ENCODE measurements at regions not wholly inside any gene's neighbourhood (a gene's known extent, or its start where the extent isn't known, plus 50 kb on each side); places are given as distances from the start of the nearest gene placed in this dataset.

DNA sequence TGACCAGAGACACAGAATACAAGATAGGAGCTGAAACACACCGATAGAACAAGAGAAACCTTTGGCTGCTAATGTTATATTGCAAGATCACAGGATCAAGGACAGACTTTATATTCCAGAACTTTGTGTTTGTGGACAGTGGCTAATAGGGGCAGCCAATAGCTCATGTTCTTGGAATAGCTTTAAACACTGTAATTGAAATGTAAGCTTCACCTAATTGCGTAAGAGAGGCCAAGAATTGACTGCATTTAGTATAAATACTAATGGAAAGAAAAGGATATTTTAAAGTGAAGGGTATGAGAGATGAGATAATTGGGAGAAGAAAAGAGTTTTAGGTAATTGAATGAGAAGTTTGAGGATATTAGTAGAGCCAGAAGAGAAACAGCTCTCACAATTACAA lies 758.8 kb downstream of the CDH11 start:
- Histone ChIP-seq H2BK120ac (ENCODE audit: low read depth, low read length) (no peak overlapping the region), H2AK5ac (ENCODE audit: low read depth, low read length) (no peak overlapping the region), H2BK15ac (ENCODE audit: low read length) (no peak overlapping the region), H3K9ac (ENCODE audit: low read depth, low read length, poor library complexity) (no peak overlapping the region), H2AFZ (ENCODE audit: low read length) (no peak overlapping the region), H3K9me3 (replicated peaks in 1 of 2; ENCODE audit: control insufficient read depth in 2 of 2, insufficient read depth in 1 of 2, low read depth in 1 of 2, low read length in 2 of 2) (no peaks in the 10 kb centered on the region), H4K8ac (ENCODE audit: low read depth, low read length) (no peak overlapping the region), H3K79me1 (ENCODE audit: low read depth, low read length) (no peaks in the 10 kb centered on the region), H3K14ac (ENCODE audit: low read length) (no peak overlapping the region), H2BK5ac (ENCODE audit: low read length) (no peak overlapping the region), H2BK12ac (ENCODE audit: low read length) (no peak overlapping the region), H3K27ac (replicated peaks; ENCODE audit: low read length) (no peak overlapping the region), H3K18ac (ENCODE audit: low read length) (no peak overlapping the region), H3K27me3 (ENCODE audit: control insufficient read depth in 3 of 3, insufficient read depth in 3 of 3, low read depth in 1 of 3, low read length in 3 of 3) (no peaks in the 10 kb centered on the region), H3K4ac (ENCODE audit: low read length) (no peak overlapping the region), H3K4me2 (ENCODE audit: insufficient read depth, low read length, poor library complexity, severe bottlenecking) (no peak overlapping the region), H3K23ac (ENCODE audit: low read depth, low read length, poor library complexity) (no peak overlapping the region), H4K91ac (ENCODE audit: low read depth, low read length, poor library complexity) (no peak overlapping the region), H3K36me3 (replicated peaks in 1 of 2; ENCODE audit: control insufficient read depth in 2 of 2, insufficient read depth in 2 of 2, low read length in 2 of 2) (no peaks in the 10 kb centered on the region), H3K4me3 (ENCODE audit: low read length in 2 of 2) (no peak overlapping the region), H3K4me1 (ENCODE audit: control insufficient read depth in 2 of 2, insufficient read depth in 1 of 2, low read depth in 1 of 2, low read length in 2 of 2) (no peaks in the 10 kb centered on the region)
- WGBS, 2 donors (ENCODE audit: extremely low coverage in 2 of 2, insufficient read length in 2 of 2, insufficient replicate concordance in 1 of 2), result no CpG with 5 or more reads among the region's 2 CpGs
- DNase-seq (ENCODE audit: low spot score), result no peak

DNA sequence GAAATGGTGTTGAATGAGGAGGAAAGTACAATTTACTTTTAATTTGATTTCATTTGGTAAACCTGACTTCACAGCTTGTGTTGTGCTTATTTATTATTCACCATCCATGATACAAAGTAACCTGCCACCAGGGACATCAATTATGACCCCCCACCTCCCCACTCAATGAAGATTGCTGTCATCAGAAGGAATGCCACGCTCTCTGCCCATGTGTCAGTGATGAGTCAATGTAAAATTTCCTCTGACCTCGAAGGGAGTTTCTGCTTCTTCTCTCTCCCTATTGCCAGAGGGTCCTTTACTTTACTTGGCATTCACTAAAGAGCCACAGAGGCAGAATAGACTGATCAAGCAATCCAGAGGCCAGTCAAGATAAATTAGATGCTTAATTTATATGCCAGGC lies 759.7 kb downstream of the CDH11 start:
- Histone ChIP-seq H3K4me1 (ENCODE audit: control insufficient read depth in 2 of 2, insufficient read depth in 1 of 2, low read depth in 1 of 2, low read length in 2 of 2) (no peaks in the 10 kb centered on the region), H3K4me3 (ENCODE audit: low read length in 2 of 2) (no peak overlapping the region), H3K79me1 (ENCODE audit: low read depth, low read length) (no peaks in the 10 kb centered on the region), H3K23ac (ENCODE audit: low read depth, low read length, poor library complexity) (no peak overlapping the region), H3K18ac (ENCODE audit: low read length) (no peak overlapping the region), H3K27me3 (ENCODE audit: control insufficient read depth in 3 of 3, insufficient read depth in 3 of 3, low read depth in 1 of 3, low read length in 3 of 3) (no peaks in the 10 kb centered on the region), H3K36me3 (replicated peaks in 1 of 2; ENCODE audit: control insufficient read depth in 2 of 2, insufficient read depth in 2 of 2, low read length in 2 of 2) (no peaks in the 10 kb centered on the region), H4K91ac (ENCODE audit: low read depth, low read length, poor library complexity) (no peak overlapping the region), H3K14ac (ENCODE audit: low read length) (no peak overlapping the region), H2BK5ac (ENCODE audit: low read length) (no peak overlapping the region), H2BK15ac (ENCODE audit: low read length) (no peak overlapping the region), H3K4me2 (ENCODE audit: insufficient read depth, low read length, poor library complexity, severe bottlenecking) (no peak overlapping the region), H3K9me3 (replicated peaks in 1 of 2; ENCODE audit: control insufficient read depth in 2 of 2, insufficient read depth in 1 of 2, low read depth in 1 of 2, low read length in 2 of 2) (no peaks in the 10 kb centered on the region), H2AFZ (ENCODE audit: low read length) (no peak overlapping the region), H3K4ac (ENCODE audit: low read length) (no peak overlapping the region), H2BK12ac (ENCODE audit: low read length) (no peak overlapping the region), H3K9ac (ENCODE audit: low read depth, low read length, poor library complexity) (no peak overlapping the region), H2BK120ac (ENCODE audit: low read depth, low read length) (no peak overlapping the region), H2AK5ac (ENCODE audit: low read depth, low read length) (no peak overlapping the region), H4K8ac (ENCODE audit: low read depth, low read length) (no peak overlapping the region), H3K27ac (replicated peaks; ENCODE audit: low read length) (no peak overlapping the region)
- WGBS, 2 donors (ENCODE audit: extremely low coverage in 2 of 2, insufficient read length in 2 of 2, insufficient replicate concordance in 1 of 2), result no CpG with 5 or more reads among the region's 2 CpGs
- DNase-seq (ENCODE audit: low spot score), result no peak

DNA sequence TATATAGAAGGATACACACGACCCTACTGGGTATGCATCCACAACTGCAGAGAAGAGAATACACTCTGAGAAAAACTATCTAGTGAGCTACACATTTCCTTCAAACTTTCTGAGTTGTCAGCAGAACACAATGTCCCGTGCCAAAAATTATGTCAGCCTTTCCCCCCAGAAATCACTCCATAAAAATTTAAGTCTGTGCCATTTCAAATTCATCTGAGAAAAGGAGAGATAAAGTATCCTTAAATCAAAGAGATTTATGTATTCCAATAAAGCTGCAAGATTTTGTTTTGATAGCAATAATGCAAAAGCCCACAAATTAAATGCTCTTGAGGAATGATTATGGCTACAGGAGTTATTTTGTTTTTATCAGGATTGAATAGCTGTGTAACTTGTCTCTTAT lies 760.1 kb downstream of the CDH11 start:
- Histone ChIP-seq H3K36me3 (replicated peaks in 1 of 2; ENCODE audit: control insufficient read depth in 2 of 2, insufficient read depth in 2 of 2, low read length in 2 of 2) (no peaks in the 10 kb centered on the region), H2BK15ac (ENCODE audit: low read length) (no peak overlapping the region), H3K23ac (ENCODE audit: low read depth, low read length, poor library complexity) (no peak overlapping the region)

DNA sequence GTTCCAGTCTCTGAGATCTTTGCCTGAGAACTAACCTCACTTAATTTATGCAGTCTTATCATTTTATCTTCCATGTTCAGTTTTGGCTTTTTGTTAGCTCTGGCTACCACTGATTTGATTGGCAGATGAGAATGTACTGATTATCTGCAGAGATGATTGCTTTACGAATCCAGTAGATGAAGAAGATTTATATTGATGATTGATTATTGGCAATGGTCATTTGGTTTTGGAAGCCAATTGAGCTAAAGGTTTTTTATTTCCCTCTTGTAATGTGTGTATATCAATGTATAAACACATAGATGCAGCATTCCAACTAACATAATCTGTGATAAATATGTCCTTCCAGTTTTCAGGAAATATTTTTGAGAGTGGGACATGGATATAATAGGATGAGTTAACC lies 763.6 kb downstream of the CDH11 start:
- no peak overlapping the region for H4K8ac ChIP-seq (ENCODE audit: low read depth, low read length)
- WGBS, 2 donors (ENCODE audit: extremely low coverage in 2 of 2, insufficient read length in 2 of 2, insufficient replicate concordance in 1 of 2), result no CpG with 5 or more reads among the region's 1 CpG
- no peak overlapping the region for H2BK15ac ChIP-seq (ENCODE audit: low read length)
- no peaks in the 10 kb centered on the region for H3K4me1 ChIP-seq (ENCODE audit: control insufficient read depth in 2 of 2, insufficient read depth in 1 of 2, low read depth in 1 of 2, low read length in 2 of 2)
- H3K18ac ChIP-seq (ENCODE audit: low read length), result no peak overlapping the region
- no peak overlapping the region for H2BK120ac ChIP-seq (ENCODE audit: low read depth, low read length)
- H3K36me3 ChIP-seq (replicated peaks in 1 of 2; ENCODE audit: control insufficient read depth in 2 of 2, insufficient read depth in 2 of 2, low read length in 2 of 2), result no peaks in the 10 kb centered on the region
- no peaks in the 10 kb centered on the region for H3K27me3 ChIP-seq (ENCODE audit: control insufficient read depth in 3 of 3, insufficient read depth in 3 of 3, low read depth in 1 of 3, low read length in 3 of 3)
- no peak overlapping the region for H3K4me2 ChIP-seq (ENCODE audit: insufficient read depth, low read length, poor library complexity, severe bottlenecking)
- no peak overlapping the region for H2AK5ac ChIP-seq (ENCODE audit: low read depth, low read length)
- no peak overlapping the region for H3K9ac ChIP-seq (ENCODE audit: low read depth, low read length, poor library complexity)
- H3K4me3 ChIP-seq (ENCODE audit: low read length in 2 of 2), result no peak overlapping the region
- no peak overlapping the region for H2AFZ ChIP-seq (ENCODE audit: low read length)
- H4K91ac ChIP-seq (ENCODE audit: low read depth, low read length, poor library complexity), result no peak overlapping the region
- H3K79me1 ChIP-seq (ENCODE audit: low read depth, low read length), result no peaks in the 10 kb centered on the region
- no peak for DNase-seq (ENCODE audit: low spot score)
- no peaks in the 10 kb centered on the region for H3K9me3 ChIP-seq (replicated peaks in 1 of 2; ENCODE audit: control insufficient read depth in 2 of 2, insufficient read depth in 1 of 2, low read depth in 1 of 2, low read length in 2 of 2)
- no peak overlapping the region for H3K23ac ChIP-seq (ENCODE audit: low read depth, low read length, poor library complexity)
- no peak overlapping the region for H3K4ac ChIP-seq (ENCODE audit: low read length)
- no peak overlapping the region for H2BK5ac ChIP-seq (ENCODE audit: low read length)
- H3K27ac ChIP-seq (replicated peaks; ENCODE audit: low read length), result no peak overlapping the region
- H3K14ac ChIP-seq (ENCODE audit: low read length), result no peak overlapping the region
- no peak overlapping the region for H2BK12ac ChIP-seq (ENCODE audit: low read length)

More for the DNA sequence above, 760.1 kb downstream of the CDH11 start:
- Histone ChIP-seq H4K91ac (ENCODE audit: low read depth, low read length, poor library complexity) (no peak overlapping the region), H2BK5ac (ENCODE audit: low read length) (no peak overlapping the region), H3K79me1 (ENCODE audit: low read depth, low read length) (no peaks in the 10 kb centered on the region), H3K14ac (ENCODE audit: low read length) (no peak overlapping the region), H2AK5ac (ENCODE audit: low read depth, low read length) (no peak overlapping the region), H2AFZ (ENCODE audit: low read length) (no peak overlapping the region), H2BK12ac (ENCODE audit: low read length) (no peak overlapping the region), H3K9ac (ENCODE audit: low read depth, low read length, poor library complexity) (no peak overlapping the region), H3K18ac (ENCODE audit: low read length) (no peak overlapping the region), H4K8ac (ENCODE audit: low read depth, low read length) (no peak overlapping the region), H3K4me3 (ENCODE audit: low read length in 2 of 2) (no peak overlapping the region), H3K4me2 (ENCODE audit: insufficient read depth, low read length, poor library complexity, severe bottlenecking) (no peak overlapping the region), H3K27ac (replicated peaks; ENCODE audit: low read length) (no peak overlapping the region), H2BK120ac (ENCODE audit: low read depth, low read length) (no peak overlapping the region), H3K4ac (ENCODE audit: low read length) (no peak overlapping the region), H3K4me1 (ENCODE audit: control insufficient read depth in 2 of 2, insufficient read depth in 1 of 2, low read depth in 1 of 2, low read length in 2 of 2) (no peaks in the 10 kb centered on the region), H3K9me3 (replicated peaks in 1 of 2; ENCODE audit: control insufficient read depth in 2 of 2, insufficient read depth in 1 of 2, low read depth in 1 of 2, low read length in 2 of 2) (no peaks in the 10 kb centered on the region), H3K27me3 (ENCODE audit: control insufficient read depth in 3 of 3, insufficient read depth in 3 of 3, low read depth in 1 of 3, low read length in 3 of 3) (no peaks in the 10 kb centered on the region)
- WGBS, 2 donors (ENCODE audit: extremely low coverage in 2 of 2, insufficient read length in 2 of 2, insufficient replicate concordance in 1 of 2), result no CpG with 5 or more reads among the region's 2 CpGs
- DNase-seq (ENCODE audit: low spot score), result no peak
